ENCODE measurements at regions not wholly inside any gene's neighbourhood (a gene's known extent, or its start where the extent isn't known, plus 50 kb on each side); places are given as distances from the start of the nearest gene placed in this dataset.
"Not testable (repeated sequence)": the region's sequence is repeated elsewhere in the genome, so short reads cannot be mapped to it uniquely, and the experiment has no call there.

DNA sequence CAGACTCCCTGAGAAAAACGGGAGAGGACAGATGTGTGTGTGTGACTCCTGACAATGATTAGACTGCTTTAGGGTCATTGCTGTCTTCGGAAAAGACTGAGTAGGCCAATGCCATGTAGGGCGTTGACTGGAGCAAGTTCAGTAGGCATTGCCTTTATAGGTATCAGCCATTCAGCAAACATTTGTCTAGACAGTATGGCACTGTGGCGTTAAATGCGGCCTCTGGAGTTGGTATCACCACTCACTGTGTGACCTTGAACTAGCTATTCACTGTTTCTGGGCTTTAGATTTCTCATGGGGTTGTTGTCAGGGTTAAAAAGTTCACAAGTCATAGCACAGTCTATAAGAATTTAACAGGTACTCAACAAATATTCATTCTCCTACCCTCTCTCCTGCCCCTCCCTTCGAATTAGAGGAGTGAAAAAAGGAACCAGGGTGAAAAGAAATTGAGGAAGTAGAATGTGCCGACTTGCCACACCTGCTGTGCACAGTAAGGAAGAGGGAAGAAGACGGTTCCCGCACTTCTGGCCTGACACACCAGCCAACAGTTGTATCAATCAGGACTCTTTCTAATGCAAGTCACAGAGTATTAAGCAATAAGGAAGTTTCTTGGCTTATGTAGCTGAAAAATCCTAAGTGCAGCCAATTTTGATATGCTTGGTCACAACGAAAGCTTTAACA is 83.2 kb upstream of the PLAC8 start:
- TF ChIP-seq, protein P1, sequence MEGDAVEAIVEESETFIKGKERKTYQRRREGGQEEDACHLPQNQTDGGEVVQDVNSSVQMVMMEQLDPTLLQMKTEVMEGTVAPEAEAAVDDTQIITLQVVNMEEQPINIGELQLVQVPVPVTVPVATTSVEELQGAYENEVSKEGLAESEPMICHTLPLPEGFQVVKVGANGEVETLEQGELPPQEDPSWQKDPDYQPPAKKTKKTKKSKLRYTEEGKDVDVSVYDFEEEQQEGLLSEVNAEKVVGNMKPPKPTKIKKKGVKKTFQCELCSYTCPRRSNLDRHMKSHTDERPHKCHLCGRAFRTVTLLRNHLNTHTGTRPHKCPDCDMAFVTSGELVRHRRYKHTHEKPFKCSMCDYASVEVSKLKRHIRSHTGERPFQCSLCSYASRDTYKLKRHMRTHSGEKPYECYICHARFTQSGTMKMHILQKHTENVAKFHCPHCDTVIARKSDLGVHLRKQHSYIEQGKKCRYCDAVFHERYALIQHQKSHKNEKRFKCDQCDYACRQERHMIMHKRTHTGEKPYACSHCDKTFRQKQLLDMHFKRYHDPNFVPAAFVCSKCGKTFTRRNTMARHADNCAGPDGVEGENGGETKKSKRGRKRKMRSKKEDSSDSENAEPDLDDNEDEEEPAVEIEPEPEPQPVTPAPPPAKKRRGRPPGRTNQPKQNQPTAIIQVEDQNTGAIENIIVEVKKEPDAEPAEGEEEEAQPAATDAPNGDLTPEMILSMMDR (IDR thresholded peaks at IDR 0.05), result no peak
- peak; percentile 20 for TF ChIP-seq POLR2A (IDR thresholded peaks at IDR 0.05)
- peak in 2 of 3 donors; percentile 15 to 59 for TF ChIP-seq POLR2AphosphoS5 (IDR thresholded peaks at IDR 0.05)
- no peak for TF ChIP-seq EP300 (IDR thresholded peaks at IDR 0.05; ENCODE audit: low read depth)
- Histone ChIP-seq H3K27ac (peak overlapping the region; percentile 72 to 89 (median 77)), H3K27me3 (no peaks in the 10 kb centered on the region), H3K4me1 (peaks cover 0 to 36% (median 16%) of the 10 kb centered on the region in 4 donors), H3K4me3 (no peak overlapping the region), H3K36me3 (no peaks in the 10 kb centered on the region), H3K9me3 (no peaks in the 10 kb centered on the region)
- 29 to 49% methylated on average over 5 to 10 of the region's 10 CpGs for WGBS, 2 donors (ENCODE audit: low coverage in 1 of 2)
- peak; percentile 80 for DNase-seq
- intact Hi-C loops (cut with DNase I; ENCODE audit: low total_unique reads) (no loop called here), in situ Hi-C loops (cut with MboI; ENCODE audit: low pct_ligation_motif_present in 1 of 4, low pct_unique_long_range_greater_than_20kb in 1 of 4, low sequenced_read_pairs in 3 of 4) (no loop called here)

DNA sequence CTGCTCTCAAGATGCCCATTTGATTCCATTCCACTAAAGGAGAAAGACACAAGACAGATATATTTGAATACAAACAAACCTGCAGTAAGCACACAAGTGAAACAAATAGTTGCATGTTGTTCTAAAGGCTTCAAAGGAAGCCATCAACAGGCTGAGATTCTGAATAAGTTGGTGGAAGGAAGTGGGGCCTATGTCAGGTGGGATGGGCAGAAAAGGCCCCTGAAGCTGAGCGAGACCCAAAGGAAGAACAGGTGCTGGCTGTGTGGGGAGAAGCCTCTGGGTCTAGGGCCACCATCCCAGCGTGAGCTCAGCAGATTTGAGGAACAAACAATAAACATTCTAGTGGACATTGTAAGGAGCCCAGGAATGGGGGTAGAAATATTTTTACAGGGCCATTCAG is 82.4 kb upstream of the PLAC8 start:
- DNase-seq, result no peak
- H3K27ac ChIP-seq, result peak overlapping the region; percentile 72 to 89 (median 77)
- no peaks in the 10 kb centered on the region for H3K36me3 ChIP-seq
- no peaks in the 10 kb centered on the region for H3K9me3 ChIP-seq
- no peak for TF ChIP-seq POLR2A (IDR thresholded peaks at IDR 0.05)
- no peak for TF ChIP-seq POLR2AphosphoS5 (IDR thresholded peaks at IDR 0.05)
- no peak for TF ChIP-seq EP300 (IDR thresholded peaks at IDR 0.05; ENCODE audit: low read depth)
- TF ChIP-seq, protein P1 (IDR thresholded peaks at IDR 0.05), result no peak
- peaks cover 0 to 36% (median 16%) of the 10 kb centered on the region in 4 donors for H3K4me1 ChIP-seq
- intact Hi-C loops (cut with DNase I; ENCODE audit: low total_unique reads) (no loop called here), in situ Hi-C loops (cut with MboI; ENCODE audit: low pct_ligation_motif_present in 1 of 4, low pct_unique_long_range_greater_than_20kb in 1 of 4, low sequenced_read_pairs in 3 of 4) (no loop called here)
- 80 to 88% methylated on average over 2 of the region's 2 CpGs for WGBS, 2 donors (ENCODE audit: low coverage in 1 of 2)
- H3K4me3 ChIP-seq, result no peak overlapping the region
- H3K27me3 ChIP-seq, result no peaks in the 10 kb centered on the region

DNA sequence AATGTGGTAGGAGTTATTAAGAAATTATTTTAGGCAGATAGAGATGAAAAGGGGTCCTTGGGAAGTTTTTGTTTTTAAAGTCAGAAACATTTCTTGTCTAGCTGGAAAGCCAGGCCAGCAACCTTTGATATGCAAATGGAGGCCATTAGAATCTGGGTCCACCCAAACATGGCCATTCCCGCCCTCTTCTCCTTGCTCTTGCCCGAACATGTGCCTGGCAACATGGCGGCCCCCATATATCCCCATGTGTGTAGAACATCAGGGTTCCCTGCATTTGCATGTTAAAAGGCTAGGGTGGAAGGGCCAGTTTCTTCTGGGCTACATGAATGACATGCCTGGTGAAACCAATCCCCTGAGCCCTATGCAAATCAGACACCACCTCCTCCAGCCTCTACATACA is 80.7 kb upstream of the PLAC8 start:
- no peak for DNase-seq
- H3K27me3 ChIP-seq, result no peaks in the 10 kb centered on the region

DNA sequence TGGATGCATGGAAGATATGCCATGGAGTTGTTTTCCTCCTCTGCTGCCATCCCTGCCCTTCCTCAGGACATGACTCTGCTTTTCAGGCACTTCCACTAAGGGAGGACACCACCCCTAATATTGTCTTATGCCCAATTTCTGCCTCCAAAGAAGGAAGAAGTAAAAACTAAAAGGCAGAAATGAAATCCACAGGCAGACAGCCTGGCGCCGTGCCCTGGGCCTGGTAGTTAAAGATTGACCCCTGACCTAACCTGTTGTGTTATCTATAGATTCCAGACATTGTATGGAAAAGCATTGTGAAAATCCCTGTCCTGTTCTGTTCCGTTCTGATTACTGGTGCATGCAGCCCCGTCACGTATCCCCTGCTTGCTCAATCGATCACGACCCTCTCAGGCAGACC is 80.1 kb upstream of the PLAC8 start:
- H3K36me3 ChIP-seq; H3K9me3 ChIP-seq; intact Hi-C loops (cut with DNase I; ENCODE audit: low total_unique reads); H3K27me3 ChIP-seq; H3K4me3 ChIP-seq; in situ Hi-C loops (cut with MboI; ENCODE audit: low pct_ligation_motif_present in 1 of 4, low pct_unique_long_range_greater_than_20kb in 1 of 4, low sequenced_read_pairs in 3 of 4): not testable (repeated sequence)
- peak overlapping the region in 3 of 4 donors; percentile 13 to 57 (median 17) for H3K27ac ChIP-seq
- WGBS, 2 donors (ENCODE audit: low coverage in 1 of 2), result 33 to 57% methylated on average over 2 to 7 of the region's 7 CpGs
- peak; percentile 56 for DNase-seq
- H3K4me1 ChIP-seq, result peaks cover 0 to 36% (median 16%) of the 10 kb centered on the region in 4 donors

More for the DNA sequence above, 80.7 kb upstream of the PLAC8 start:
- H3K4me3 ChIP-seq, result no peak overlapping the region
- peaks cover 0 to 36% (median 16%) of the 10 kb centered on the region in 4 donors for H3K4me1 ChIP-seq
- H3K36me3 ChIP-seq, result no peaks in the 10 kb centered on the region
- H3K9me3 ChIP-seq, result no peaks in the 10 kb centered on the region
- no peak overlapping the region for H3K27ac ChIP-seq
- in situ Hi-C loops (cut with MboI; ENCODE audit: low pct_ligation_motif_present in 1 of 4, low pct_unique_long_range_greater_than_20kb in 1 of 4, low sequenced_read_pairs in 3 of 4), result no loop called here
- intact Hi-C loops (cut with DNase I; ENCODE audit: low total_unique reads), result no loop called here
- TF ChIP-seq POLR2A (IDR thresholded peaks at IDR 0.05) (no peak), EP300 (IDR thresholded peaks at IDR 0.05; ENCODE audit: low read depth) (no peak), POLR2AphosphoS5 (IDR thresholded peaks at IDR 0.05) (no peak)
- TF ChIP-seq, protein P1 (IDR thresholded peaks at IDR 0.05), result no peak
- 92 to 100% methylated on average over 3 of the region's 3 CpGs for WGBS, 2 donors (ENCODE audit: low coverage in 1 of 2)

DNA sequence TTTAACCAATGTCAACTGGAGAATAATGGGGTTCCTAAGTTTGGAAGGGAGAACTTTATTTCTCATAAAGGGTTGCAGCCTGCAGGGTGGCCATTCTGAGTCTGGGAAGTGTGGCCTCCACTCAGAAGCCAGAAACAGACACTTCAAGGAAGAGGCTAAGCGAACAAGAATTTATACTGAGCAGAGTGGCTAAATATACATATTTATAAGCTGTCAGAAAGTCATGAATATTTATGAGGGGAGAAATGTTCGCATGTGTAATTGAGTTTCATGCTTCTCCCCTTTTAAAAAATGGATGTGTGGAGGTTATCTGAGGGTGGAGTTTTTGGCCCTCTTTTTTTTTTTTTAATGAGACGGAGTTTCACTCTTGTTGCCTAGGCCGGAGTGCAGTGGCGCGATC is 78.1 kb upstream of the PLAC8 start:
- 93 to 95% methylated on average over 2 to 6 of the region's 6 CpGs for WGBS, 2 donors (ENCODE audit: low coverage in 1 of 2)
- H3K27ac ChIP-seq, result no peak overlapping the region
- intact Hi-C loops (cut with DNase I; ENCODE audit: low total_unique reads) (no loop called here), in situ Hi-C loops (cut with MboI; ENCODE audit: low pct_ligation_motif_present in 1 of 4, low pct_unique_long_range_greater_than_20kb in 1 of 4, low sequenced_read_pairs in 3 of 4) (no loop called here)
- TF ChIP-seq POLR2AphosphoS5 (IDR thresholded peaks at IDR 0.05) (no peak), POLR2A (IDR thresholded peaks at IDR 0.05) (no peak), EP300 (IDR thresholded peaks at IDR 0.05; ENCODE audit: low read depth) (no peak)
- TF ChIP-seq, protein P1 (IDR thresholded peaks at IDR 0.05), result no peak
- H3K4me1 ChIP-seq, result peaks cover 0 to 24% (median 10%) of the 10 kb centered on the region in 4 donors
- no peaks in the 10 kb centered on the region for H3K27me3 ChIP-seq
- no peak overlapping the region for H3K4me3 ChIP-seq
- H3K36me3 ChIP-seq, result no peaks in the 10 kb centered on the region
- no peaks in the 10 kb centered on the region for H3K9me3 ChIP-seq
- no peak for DNase-seq
